ENCODE measurements at regions not wholly inside any gene's neighbourhood (a gene's known extent, or its start where the extent isn't known, plus 50 kb on each side); places are given as distances from the start of the nearest gene placed in this dataset.
"Not testable (repeated sequence)": the region's sequence is repeated elsewhere in the genome, so short reads cannot be mapped to it uniquely, and the experiment has no call there.

DNA sequence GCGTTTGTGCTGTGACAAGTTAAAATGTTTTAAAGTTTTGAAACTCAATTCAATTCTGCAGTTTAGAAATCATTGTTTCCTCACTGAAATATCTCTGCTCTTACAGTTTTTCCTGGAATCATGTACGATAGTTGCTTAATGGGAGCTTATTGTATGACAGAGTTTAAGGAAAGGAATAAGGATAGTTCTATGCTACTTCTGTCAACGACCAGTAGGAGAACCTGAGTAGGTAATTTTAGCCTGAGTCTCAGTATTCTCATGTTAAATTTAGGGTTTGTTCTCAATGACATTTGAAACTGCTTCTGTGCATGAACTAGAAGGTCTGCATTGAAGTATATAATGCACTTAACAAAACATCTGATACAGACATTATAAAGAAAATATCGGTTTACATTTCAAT lies 361.1 kb downstream of the CPS1 start:
- no peaks in the 10 kb centered on the region for H3K27me3 ChIP-seq (ENCODE audit: insufficient read depth, low read length)
- H3K9me3 ChIP-seq (ENCODE audit: insufficient read depth, low read depth, low read length): no peaks in the 10 kb centered on the region
- no peak overlapping the region for H3K4me3 ChIP-seq (ENCODE audit: low read length)
- H3K27ac ChIP-seq (ENCODE audit: low read length): no peak overlapping the region
- H3K4me1 ChIP-seq (ENCODE audit: insufficient read depth, low read length): no peaks in the 10 kb centered on the region
- H3K36me3 ChIP-seq (ENCODE audit: insufficient read depth, low read depth, low read length): no peaks in the 10 kb centered on the region
- no peak overlapping the region for H3K9ac ChIP-seq (ENCODE audit: low read depth, low read length)

DNA sequence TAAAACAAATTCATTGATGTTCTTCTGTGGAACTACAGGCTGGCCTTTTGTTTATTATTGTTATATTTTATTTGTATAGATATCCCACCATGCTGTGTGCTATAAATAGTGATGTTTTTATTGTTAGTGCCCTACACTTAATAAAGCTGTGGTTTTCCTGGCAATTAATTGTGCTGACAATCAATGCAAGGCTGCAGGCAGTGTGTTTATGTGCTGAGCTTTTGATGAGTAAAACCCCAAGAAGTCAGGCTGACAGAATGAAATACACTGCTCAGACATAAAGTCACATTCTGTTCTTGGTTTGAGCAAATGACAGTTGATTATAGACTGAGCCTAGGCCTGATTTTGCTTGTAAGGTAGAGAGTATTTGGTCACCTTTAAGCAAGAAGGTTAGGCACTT lies 362.7 kb downstream of the CPS1 start:
- H3K4me3 ChIP-seq (ENCODE audit: low read length): no peak overlapping the region
- H3K4me1 ChIP-seq (ENCODE audit: insufficient read depth, low read length): no peaks in the 10 kb centered on the region
- H3K27ac ChIP-seq (ENCODE audit: low read length): no peak overlapping the region
- no peaks in the 10 kb centered on the region for H3K27me3 ChIP-seq (ENCODE audit: insufficient read depth, low read length)
- H3K9ac ChIP-seq (ENCODE audit: low read depth, low read length): no peak overlapping the region
- H3K9me3 ChIP-seq (ENCODE audit: insufficient read depth, low read depth, low read length): no peaks in the 10 kb centered on the region
- H3K36me3 ChIP-seq (ENCODE audit: insufficient read depth, low read depth, low read length): no peaks in the 10 kb centered on the region

- no peaks in the 10 kb centered on the region for H3K36me3 ChIP-seq (ENCODE audit: insufficient read depth, low read depth, low read length)
- H3K9me3 ChIP-seq (ENCODE audit: insufficient read depth, low read depth, low read length): no peaks in the 10 kb centered on the region
- no peaks in the 10 kb centered on the region for H3K27me3 ChIP-seq (ENCODE audit: insufficient read depth, low read length)
- H3K4me1 ChIP-seq (ENCODE audit: insufficient read depth, low read length): no peaks in the 10 kb centered on the region
- no peak overlapping the region for H3K27ac ChIP-seq (ENCODE audit: low read length)
- no peak overlapping the region for H3K9ac ChIP-seq (ENCODE audit: low read depth, low read length)
- H3K4me3 ChIP-seq (ENCODE audit: low read length): no peak overlapping the region
Observed at GRCh38 chr2:210922419-210922818, 366.0 kb downstream of the CPS1 start.

DNA sequence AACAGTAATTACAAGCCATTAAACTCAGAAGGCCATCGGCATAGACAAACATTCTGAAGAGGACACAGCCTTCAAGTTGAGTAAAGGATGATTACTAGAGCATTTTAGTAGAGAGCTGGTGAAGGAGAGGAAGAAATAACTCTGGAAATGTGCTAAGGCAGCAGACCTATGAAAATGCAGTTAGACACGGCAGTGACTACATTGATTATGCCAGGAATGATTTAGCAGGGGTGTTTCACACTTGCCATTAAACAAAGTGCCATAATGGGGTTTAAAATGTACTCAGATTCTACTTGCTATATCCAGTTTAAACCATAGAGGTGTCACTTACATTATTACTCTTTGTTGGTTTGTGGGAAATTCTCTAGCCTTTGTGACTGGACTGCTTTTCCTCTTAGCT lies 372.3 kb downstream of the CPS1 start:
- H3K27ac ChIP-seq (ENCODE audit: low read length): no peak overlapping the region
- no peaks in the 10 kb centered on the region for H3K4me1 ChIP-seq (ENCODE audit: insufficient read depth, low read length)
- H3K9me3 ChIP-seq (ENCODE audit: insufficient read depth, low read depth, low read length): no peaks in the 10 kb centered on the region
- no peaks in the 10 kb centered on the region for H3K27me3 ChIP-seq (ENCODE audit: insufficient read depth, low read length)
- no peak overlapping the region for H3K9ac ChIP-seq (ENCODE audit: low read depth, low read length)
- H3K4me3 ChIP-seq (ENCODE audit: low read length): no peak overlapping the region
- no peaks in the 10 kb centered on the region for H3K36me3 ChIP-seq (ENCODE audit: insufficient read depth, low read depth, low read length)

DNA sequence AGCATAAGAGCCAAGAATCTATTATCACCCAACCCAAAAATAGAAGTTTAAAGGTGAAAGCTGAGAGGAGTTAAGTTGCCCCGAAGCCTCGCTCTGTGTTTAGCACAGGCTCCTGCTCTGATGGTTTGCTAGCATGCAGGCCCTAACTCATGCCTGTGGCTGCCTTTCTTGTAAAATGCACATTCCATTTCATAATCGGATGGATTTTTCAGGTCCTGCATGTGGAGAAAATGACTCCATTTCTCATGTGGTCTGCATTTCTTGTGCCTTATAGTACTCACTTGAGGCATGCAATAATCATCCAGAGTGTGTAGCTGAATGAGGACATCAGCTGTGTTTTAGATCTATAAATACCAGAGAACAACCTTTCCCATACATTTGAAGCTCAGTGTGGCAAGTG lies 381.8 kb downstream of the CPS1 start:
- Histone ChIP-seq H3K27ac (ENCODE audit: low read length) (peak overlapping the region; percentile 42), H3K27me3 (ENCODE audit: insufficient read depth, low read length) (no peaks in the 10 kb centered on the region), H3K4me1 (ENCODE audit: insufficient read depth, low read length) (peaks cover 5% of the 10 kb centered on the region; the same call in 1 of the 2 replicates), H3K9me3 (ENCODE audit: insufficient read depth, low read depth, low read length) (no peaks in the 10 kb centered on the region; the same call in 1 of the 2 replicates), H3K9ac (ENCODE audit: low read depth, low read length) (no peak overlapping the region), H3K36me3 (ENCODE audit: insufficient read depth, low read depth, low read length) (no peaks in the 10 kb centered on the region), H3K4me3 (ENCODE audit: low read length) (no peak overlapping the region)

GRCh38 chr2:210946395-210946794 lies 390.0 kb downstream of the CPS1 start:
- Histone ChIP-seq H3K27me3 (ENCODE audit: insufficient read depth, low read length) (no peaks in the 10 kb centered on the region), H3K36me3 (ENCODE audit: insufficient read depth, low read depth, low read length) (no peaks in the 10 kb centered on the region), H3K9ac (ENCODE audit: low read depth, low read length) (no peak overlapping the region), H3K9me3 (ENCODE audit: insufficient read depth, low read depth, low read length) (no peaks in the 10 kb centered on the region), H3K4me1 (ENCODE audit: insufficient read depth, low read length) (no peaks in the 10 kb centered on the region), H3K27ac (ENCODE audit: low read length) (no peak overlapping the region), H3K4me3 (ENCODE audit: low read length) (no peak overlapping the region)

DNA sequence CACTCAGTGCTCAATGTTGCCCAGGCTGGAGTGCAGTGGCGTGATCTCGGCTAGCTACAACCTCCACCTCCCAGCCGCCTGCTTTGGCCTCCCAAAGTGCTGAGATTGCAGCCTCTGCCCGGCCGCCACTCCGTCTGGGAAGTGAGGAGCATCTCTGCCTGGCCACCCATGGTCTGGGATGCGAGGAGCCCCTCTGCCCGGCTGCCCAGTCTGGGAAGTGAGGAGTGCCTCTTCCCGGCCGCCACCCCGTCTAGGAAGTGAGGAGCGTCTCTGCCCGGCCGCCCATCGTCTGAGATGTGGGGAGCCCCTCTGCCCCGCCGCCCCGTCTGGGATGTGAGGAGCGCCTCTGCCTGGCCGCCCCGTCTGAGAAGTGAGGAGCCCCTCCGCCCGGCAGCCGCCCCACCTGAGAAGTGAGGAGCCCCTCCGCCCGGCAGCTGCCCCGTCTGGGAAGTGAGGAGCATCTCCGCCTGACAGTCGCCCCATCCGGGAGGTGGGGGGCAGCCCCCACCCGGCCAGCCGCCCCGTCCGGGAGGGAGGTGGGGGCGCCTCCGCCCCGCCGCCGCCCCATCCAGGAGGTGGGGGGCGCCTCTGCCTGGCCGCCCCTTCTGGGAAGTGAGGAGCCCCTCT lies 394.1 kb downstream of the CPS1 start:
- not testable (repeated sequence) for H3K27ac ChIP-seq (ENCODE audit: low read length); H3K9ac ChIP-seq (ENCODE audit: low read depth, low read length); H3K4me1 ChIP-seq (ENCODE audit: insufficient read depth, low read length); H3K9me3 ChIP-seq (ENCODE audit: insufficient read depth, low read depth, low read length); H3K4me3 ChIP-seq (ENCODE audit: low read length); H3K36me3 ChIP-seq (ENCODE audit: insufficient read depth, low read depth, low read length); H3K27me3 ChIP-seq (ENCODE audit: insufficient read depth, low read length)

DNA sequence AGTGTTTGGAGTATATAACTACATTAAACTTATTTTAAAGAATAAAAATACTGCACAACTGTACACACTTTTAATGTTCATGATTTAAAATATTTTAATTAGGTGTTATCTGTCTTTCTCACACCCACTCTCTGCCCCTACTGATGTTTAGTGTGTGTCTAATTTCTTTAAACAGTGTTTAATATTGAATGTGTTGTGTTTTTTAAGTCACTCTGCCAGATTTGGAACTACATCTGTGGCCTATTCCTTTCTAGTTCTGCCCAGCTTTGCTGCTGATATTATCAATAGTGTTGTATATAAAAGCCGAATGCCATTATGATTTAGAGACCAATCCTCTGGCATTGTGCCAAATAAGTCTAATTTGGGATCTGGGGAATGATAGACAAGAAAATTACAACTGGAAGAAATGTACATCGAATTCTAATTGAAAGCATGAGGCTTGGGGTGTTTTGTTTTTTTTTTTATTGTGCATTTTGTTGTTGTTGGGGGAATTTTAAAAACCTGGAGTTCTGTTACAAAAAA lies 398.0 kb downstream of the CPS1 start:
- Histone ChIP-seq H3K36me3 (ENCODE audit: insufficient read depth, low read depth, low read length) (no peaks in the 10 kb centered on the region), H3K9me3 (ENCODE audit: insufficient read depth, low read depth, low read length) (no peaks in the 10 kb centered on the region), H3K4me3 (ENCODE audit: low read length) (no peak overlapping the region), H3K9ac (ENCODE audit: low read depth, low read length) (no peak overlapping the region), H3K27ac (ENCODE audit: low read length) (no peak overlapping the region), H3K4me1 (ENCODE audit: insufficient read depth, low read length) (no peaks in the 10 kb centered on the region), H3K27me3 (ENCODE audit: insufficient read depth, low read length) (no peaks in the 10 kb centered on the region)

DNA sequence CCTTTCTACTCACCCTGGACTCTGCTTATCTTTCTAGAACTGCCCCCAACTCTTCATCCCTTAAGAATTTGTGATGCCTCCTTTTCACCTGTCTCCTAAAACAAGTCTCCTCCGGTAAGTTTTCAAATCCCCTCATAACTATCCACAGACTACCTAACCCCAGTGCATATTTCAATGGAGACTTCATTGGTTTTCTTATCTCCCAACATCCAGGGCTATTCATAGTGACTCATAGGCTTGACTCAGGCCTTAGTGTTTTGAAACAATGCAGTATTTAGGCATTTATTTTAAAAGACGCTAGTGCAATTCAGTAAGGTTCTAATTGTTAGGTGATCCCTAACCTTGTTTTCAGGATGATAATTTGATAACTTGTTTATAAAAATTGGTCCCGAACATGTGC lies 399.2 kb downstream of the CPS1 start:
- no peak overlapping the region for H3K4me3 ChIP-seq (ENCODE audit: low read length)
- no peaks in the 10 kb centered on the region for H3K36me3 ChIP-seq (ENCODE audit: insufficient read depth, low read depth, low read length)
- no peak overlapping the region for H3K27ac ChIP-seq (ENCODE audit: low read length)
- no peaks in the 10 kb centered on the region for H3K27me3 ChIP-seq (ENCODE audit: insufficient read depth, low read length)
- no peak overlapping the region for H3K9ac ChIP-seq (ENCODE audit: low read depth, low read length)
- H3K9me3 ChIP-seq (ENCODE audit: insufficient read depth, low read depth, low read length): no peaks in the 10 kb centered on the region
- no peaks in the 10 kb centered on the region for H3K4me1 ChIP-seq (ENCODE audit: insufficient read depth, low read length)

DNA sequence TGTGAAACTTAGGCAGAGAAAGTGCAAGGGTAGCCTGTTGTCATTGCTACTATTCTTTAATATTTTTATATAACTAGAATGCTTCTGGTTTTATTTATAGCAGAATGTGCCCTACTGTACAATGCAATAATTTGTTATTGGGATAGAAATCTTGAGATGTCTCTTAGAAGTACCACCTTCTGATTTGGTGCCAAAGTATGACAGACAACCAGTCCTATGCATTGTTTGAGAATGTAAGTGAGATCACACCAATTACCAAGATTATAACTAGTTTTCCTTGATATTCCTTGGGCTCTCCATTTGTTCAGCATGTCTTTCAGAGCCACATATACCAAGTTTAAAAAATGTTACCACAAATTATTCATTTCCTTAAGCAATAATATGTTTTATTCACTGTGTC lies 399.7 kb downstream of the CPS1 start:
- no peak overlapping the region for H3K27ac ChIP-seq (ENCODE audit: low read length)
- no peaks in the 10 kb centered on the region for H3K4me1 ChIP-seq (ENCODE audit: insufficient read depth, low read length)
- no peaks in the 10 kb centered on the region for H3K27me3 ChIP-seq (ENCODE audit: insufficient read depth, low read length)
- no peaks in the 10 kb centered on the region for H3K9me3 ChIP-seq (ENCODE audit: insufficient read depth, low read depth, low read length)
- no peaks in the 10 kb centered on the region for H3K36me3 ChIP-seq (ENCODE audit: insufficient read depth, low read depth, low read length)
- H3K9ac ChIP-seq (ENCODE audit: low read depth, low read length): no peak overlapping the region
- no peak overlapping the region for H3K4me3 ChIP-seq (ENCODE audit: low read length)

DNA sequence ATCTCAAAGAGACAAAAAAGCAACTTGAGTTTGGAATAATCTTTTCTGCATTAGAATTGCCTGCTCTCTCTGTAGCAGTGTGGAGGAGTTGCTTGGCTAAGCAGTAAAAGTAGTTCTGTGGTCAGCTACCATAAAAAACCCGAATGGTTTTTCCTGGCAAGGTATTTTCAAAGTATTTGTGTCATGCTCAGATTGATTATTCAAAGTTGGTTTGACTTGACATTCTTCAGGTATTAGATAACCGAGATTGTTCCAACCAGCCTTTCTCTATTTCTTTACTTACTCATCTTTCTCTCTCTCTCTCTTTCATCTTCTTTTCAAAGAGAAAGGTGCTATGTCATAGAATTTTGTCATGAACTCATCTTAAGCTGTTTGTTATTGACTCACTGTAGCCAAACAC lies 404.9 kb downstream of the CPS1 start:
- no peak overlapping the region for H3K9ac ChIP-seq (ENCODE audit: low read depth, low read length)
- no peak overlapping the region for H3K27ac ChIP-seq (ENCODE audit: low read length)
- no peaks in the 10 kb centered on the region for H3K36me3 ChIP-seq (ENCODE audit: insufficient read depth, low read depth, low read length)
- H3K27me3 ChIP-seq (ENCODE audit: insufficient read depth, low read length): no peaks in the 10 kb centered on the region
- no peaks in the 10 kb centered on the region for H3K4me1 ChIP-seq (ENCODE audit: insufficient read depth, low read length)
- H3K9me3 ChIP-seq (ENCODE audit: insufficient read depth, low read depth, low read length): no peaks in the 10 kb centered on the region
- no peak overlapping the region for H3K4me3 ChIP-seq (ENCODE audit: low read length)

DNA sequence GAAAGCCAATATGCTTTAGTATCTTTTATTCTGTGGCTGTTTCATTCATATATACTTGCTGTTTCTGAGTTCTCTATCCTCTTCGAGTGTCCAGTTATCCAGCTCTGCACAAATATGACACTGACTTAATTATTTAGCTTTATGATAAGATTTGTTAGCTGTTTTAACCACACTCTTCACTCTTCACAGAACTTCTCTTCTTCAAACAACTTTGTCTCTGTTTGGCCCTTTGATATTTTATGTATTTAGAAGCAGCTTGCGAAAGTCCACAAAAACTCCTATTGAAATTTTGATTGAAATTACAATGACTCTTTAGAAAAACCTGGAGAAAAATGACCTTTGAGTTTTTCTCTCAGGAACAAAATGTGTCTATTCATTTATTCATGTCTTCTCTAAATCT lies 407.0 kb downstream of the CPS1 start:
- Histone ChIP-seq H3K9ac (ENCODE audit: low read depth, low read length) (no peak overlapping the region), H3K4me1 (ENCODE audit: insufficient read depth, low read length) (no peaks in the 10 kb centered on the region), H3K27me3 (ENCODE audit: insufficient read depth, low read length) (no peaks in the 10 kb centered on the region), H3K36me3 (ENCODE audit: insufficient read depth, low read depth, low read length) (no peaks in the 10 kb centered on the region), H3K9me3 (ENCODE audit: insufficient read depth, low read depth, low read length) (no peaks in the 10 kb centered on the region), H3K4me3 (ENCODE audit: low read length) (no peak overlapping the region), H3K27ac (ENCODE audit: low read length) (no peak overlapping the region)

Data from iPS-20b (cell line).